ENCODE measurements at regions not wholly inside any gene's neighbourhood (a gene's known extent, or its start where the extent isn't known, plus 50 kb on each side); places are given as distances from the start of the nearest gene placed in this dataset.

GRCh38 chr16:73629011-73629410 lies 581.1 kb upstream of the ZFHX3 start:
- no peaks in the 10 kb centered on the region for H3K27me3 Mint-ChIP-seq (ENCODE audit: low read depth)
- no peak for DNase-seq
- no peak overlapping the region for H3K4me3 Mint-ChIP-seq
- no peaks in the 10 kb centered on the region for H3K36me3 Mint-ChIP-seq (ENCODE audit: low read depth)
- ChIA-PET CTCF (no interaction called here), POLR2A (no interaction called here)
- H3K27ac Mint-ChIP-seq, result no peak overlapping the region
- H3K4me1 Mint-ChIP-seq (ENCODE audit: low read depth), result no peaks in the 10 kb centered on the region
- no peak for ATAC-seq
- no peaks in the 10 kb centered on the region for H3K9me3 Mint-ChIP-seq (ENCODE audit: insufficient read depth)

- H3K27me3 Mint-ChIP-seq (ENCODE audit: low read depth), result no peaks in the 10 kb centered on the region
These were observed 569.8 kb upstream of the ZFHX3 start for GRCh38 chr16:73617738-73618137.

GRCh38 chr16:73616770-73617169 lies 568.8 kb upstream of the ZFHX3 start:
- DNase-seq (no peak), ATAC-seq (no peak)
- CTCF ChIA-PET, result no interaction called here
- Mint-ChIP-seq H3K27ac (no peak overlapping the region), H3K4me1 (ENCODE audit: low read depth) (no peaks in the 10 kb centered on the region), H3K4me3 (no peak overlapping the region), H3K36me3 (ENCODE audit: low read depth) (no peaks in the 10 kb centered on the region), H3K9me3 (ENCODE audit: insufficient read depth) (no peaks in the 10 kb centered on the region), H3K27me3 (ENCODE audit: low read depth) (no peaks in the 10 kb centered on the region)
- POLR2A ChIA-PET, result no interaction called here

More at GRCh38 chr16:73617738-73618137, 569.8 kb upstream of the ZFHX3 start:
- POLR2A ChIA-PET, result no interaction called here
- no peak overlapping the region for H3K27ac Mint-ChIP-seq
- H3K4me3 Mint-ChIP-seq, result no peak overlapping the region
- DNase-seq, result no peak
- no peaks in the 10 kb centered on the region for H3K9me3 Mint-ChIP-seq (ENCODE audit: insufficient read depth)
- ATAC-seq, result no peak
- H3K4me1 Mint-ChIP-seq (ENCODE audit: low read depth), result no peaks in the 10 kb centered on the region
- H3K36me3 Mint-ChIP-seq (ENCODE audit: low read depth), result no peaks in the 10 kb centered on the region
- CTCF ChIA-PET, result no interaction called here

GRCh38 chr16:73616166-73616753 lies 568.3 kb upstream of the ZFHX3 start:
- Mint-ChIP-seq H3K27me3 (ENCODE audit: low read depth) (no peaks in the 10 kb centered on the region), H3K27ac (no peak overlapping the region), H3K4me3 (no peak overlapping the region), H3K4me1 (ENCODE audit: low read depth) (no peaks in the 10 kb centered on the region), H3K9me3 (ENCODE audit: insufficient read depth) (no peaks in the 10 kb centered on the region), H3K36me3 (ENCODE audit: low read depth) (no peaks in the 10 kb centered on the region)
- DNase-seq (no peak), ATAC-seq (no peak)
- CTCF ChIA-PET, result no interaction called here
- POLR2A ChIA-PET, result no interaction called here

GRCh38 chr16:73615071-73615940 lies 567.4 kb upstream of the ZFHX3 start:
- Mint-ChIP-seq H3K27ac (no peak overlapping the region), H3K4me3 (no peak overlapping the region), H3K36me3 (ENCODE audit: low read depth) (no peaks in the 10 kb centered on the region), H3K27me3 (ENCODE audit: low read depth) (no peaks in the 10 kb centered on the region), H3K4me1 (ENCODE audit: low read depth) (no peaks in the 10 kb centered on the region), H3K9me3 (ENCODE audit: insufficient read depth) (no peaks in the 10 kb centered on the region)
- no peak for DNase-seq
- POLR2A ChIA-PET, result interaction anchor here (0.5 kb wide), 1 partner anchor 1083 kb away, joined by 3 read pairs; no protein-coding TSS in a partner anchor
- no peak for ATAC-seq
- CTCF ChIA-PET, result no interaction called here

DNA sequence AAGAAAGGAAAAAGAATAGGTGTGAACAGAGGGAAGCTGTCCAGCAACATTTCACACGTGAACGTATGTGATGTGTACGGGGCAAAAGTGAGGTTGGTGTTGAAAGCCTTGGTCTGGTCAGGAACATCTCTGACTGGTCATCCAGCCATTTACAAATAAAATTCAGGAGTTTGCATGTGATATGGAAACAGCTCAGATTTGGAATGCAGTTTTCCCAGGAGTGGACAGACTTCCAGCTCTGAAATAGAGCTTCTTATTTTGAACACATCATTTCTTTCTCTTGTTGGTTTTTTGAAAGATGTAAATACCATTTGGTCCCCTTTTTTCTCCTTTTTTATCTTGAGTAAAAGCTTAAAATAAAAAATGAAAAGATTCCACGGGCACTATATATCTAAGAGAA lies 566.2 kb upstream of the ZFHX3 start:
- no peak overlapping the region for H3K4me3 Mint-ChIP-seq
- H3K27me3 Mint-ChIP-seq (ENCODE audit: low read depth), result no peaks in the 10 kb centered on the region
- H3K9me3 Mint-ChIP-seq (ENCODE audit: insufficient read depth), result no peaks in the 10 kb centered on the region
- POLR2A ChIA-PET, result no interaction called here
- DNase-seq (no peak), ATAC-seq (no peak)
- H3K4me1 Mint-ChIP-seq (ENCODE audit: low read depth), result no peaks in the 10 kb centered on the region
- no peak overlapping the region for H3K27ac Mint-ChIP-seq
- H3K36me3 Mint-ChIP-seq (ENCODE audit: low read depth), result no peaks in the 10 kb centered on the region
- CTCF ChIA-PET, result no interaction called here

GRCh38 chr16:73610605-73611156 lies 562.8 kb upstream of the ZFHX3 start:
- H3K27me3 Mint-ChIP-seq (ENCODE audit: low read depth), result no peaks in the 10 kb centered on the region
- CTCF ChIA-PET, result no interaction called here
- no peaks in the 10 kb centered on the region for H3K4me1 Mint-ChIP-seq (ENCODE audit: low read depth)
- no peaks in the 10 kb centered on the region for H3K36me3 Mint-ChIP-seq (ENCODE audit: low read depth)
- no peaks in the 10 kb centered on the region for H3K9me3 Mint-ChIP-seq (ENCODE audit: insufficient read depth)
- no peak overlapping the region for H3K27ac Mint-ChIP-seq
- DNase-seq (no peak), ATAC-seq (no peak)
- POLR2A ChIA-PET, result no interaction called here
- H3K4me3 Mint-ChIP-seq, result no peak overlapping the region

DNA sequence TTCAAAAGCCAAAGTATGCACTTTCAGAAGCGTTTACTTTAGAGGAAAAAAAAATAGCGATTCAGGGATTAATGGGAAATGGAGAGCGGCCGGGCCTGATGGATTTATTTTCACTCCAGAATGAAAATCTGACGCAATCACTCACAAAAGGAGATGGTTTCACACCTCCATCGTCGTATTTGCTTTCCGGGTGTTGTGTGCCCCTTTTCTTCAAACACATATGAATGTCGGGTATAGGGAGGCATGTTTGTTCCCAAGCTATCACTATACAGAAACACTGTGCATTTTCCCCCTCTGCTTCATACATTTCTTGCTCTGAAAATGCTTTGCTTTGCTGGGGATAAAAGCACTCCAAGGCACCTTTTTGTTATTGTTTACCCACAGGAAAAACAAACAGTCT lies 562.2 kb upstream of the ZFHX3 start:
- POLR2A ChIA-PET, result no interaction called here
- Mint-ChIP-seq H3K4me3 (no peak overlapping the region), H3K27me3 (ENCODE audit: low read depth) (no peaks in the 10 kb centered on the region), H3K9me3 (ENCODE audit: insufficient read depth) (no peaks in the 10 kb centered on the region), H3K27ac (no peak overlapping the region), H3K4me1 (ENCODE audit: low read depth) (no peaks in the 10 kb centered on the region), H3K36me3 (ENCODE audit: low read depth) (no peaks in the 10 kb centered on the region)
- CTCF ChIA-PET, result no interaction called here
- ATAC-seq (no peak), DNase-seq (no peak)

GRCh38 chr16:73608911-73609310 lies 561.0 kb upstream of the ZFHX3 start:
- no peak overlapping the region for H3K4me3 Mint-ChIP-seq
- no peak overlapping the region for H3K27ac Mint-ChIP-seq
- no peaks in the 10 kb centered on the region for H3K36me3 Mint-ChIP-seq (ENCODE audit: low read depth)
- H3K9me3 Mint-ChIP-seq (ENCODE audit: insufficient read depth), result no peaks in the 10 kb centered on the region
- no peaks in the 10 kb centered on the region for H3K4me1 Mint-ChIP-seq (ENCODE audit: low read depth)
- CTCF ChIA-PET, result no interaction called here
- no peak for DNase-seq
- ATAC-seq, result no peak
- H3K27me3 Mint-ChIP-seq (ENCODE audit: low read depth), result no peaks in the 10 kb centered on the region
- POLR2A ChIA-PET, result no interaction called here

DNA sequence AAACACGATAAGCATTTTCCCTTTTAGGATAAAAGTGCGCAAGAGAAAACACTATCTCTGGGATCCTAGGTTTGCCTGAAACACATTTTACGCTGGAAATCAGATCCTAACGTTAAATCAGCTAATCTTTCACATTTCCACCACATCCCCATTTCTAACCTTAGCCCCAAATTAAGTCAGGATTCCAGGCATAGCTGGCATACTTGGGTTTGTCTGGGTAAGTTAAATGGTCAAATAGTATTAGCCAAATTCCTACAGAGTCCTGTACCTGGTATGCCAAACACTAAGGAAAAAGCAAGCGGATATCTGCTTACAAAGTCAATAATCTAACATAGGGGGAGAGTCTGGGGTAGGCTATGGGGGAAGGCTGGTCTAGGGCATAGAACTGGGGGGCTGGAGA lies 557.4 kb upstream of the ZFHX3 start:
- POLR2A ChIA-PET, result no interaction called here
- Mint-ChIP-seq H3K4me1 (ENCODE audit: low read depth) (no peaks in the 10 kb centered on the region), H3K27ac (no peak overlapping the region), H3K9me3 (ENCODE audit: insufficient read depth) (no peaks in the 10 kb centered on the region), H3K27me3 (ENCODE audit: low read depth) (no peaks in the 10 kb centered on the region), H3K36me3 (ENCODE audit: low read depth) (no peaks in the 10 kb centered on the region), H3K4me3 (no peak overlapping the region)
- ATAC-seq, result no peak
- CTCF ChIA-PET, result no interaction called here
- DNase-seq, result no peak

GRCh38 chr16:73601911-73602310 lies 554.0 kb upstream of the ZFHX3 start:
- DNase-seq (no peak), ATAC-seq (no peak)
- ChIA-PET POLR2A (no interaction called here), CTCF (no interaction called here)
- Mint-ChIP-seq H3K4me1 (ENCODE audit: low read depth) (no peaks in the 10 kb centered on the region), H3K4me3 (no peak overlapping the region), H3K27me3 (ENCODE audit: low read depth) (no peaks in the 10 kb centered on the region), H3K27ac (no peak overlapping the region), H3K36me3 (ENCODE audit: low read depth) (no peaks in the 10 kb centered on the region), H3K9me3 (ENCODE audit: insufficient read depth) (no peaks in the 10 kb centered on the region)

DNA sequence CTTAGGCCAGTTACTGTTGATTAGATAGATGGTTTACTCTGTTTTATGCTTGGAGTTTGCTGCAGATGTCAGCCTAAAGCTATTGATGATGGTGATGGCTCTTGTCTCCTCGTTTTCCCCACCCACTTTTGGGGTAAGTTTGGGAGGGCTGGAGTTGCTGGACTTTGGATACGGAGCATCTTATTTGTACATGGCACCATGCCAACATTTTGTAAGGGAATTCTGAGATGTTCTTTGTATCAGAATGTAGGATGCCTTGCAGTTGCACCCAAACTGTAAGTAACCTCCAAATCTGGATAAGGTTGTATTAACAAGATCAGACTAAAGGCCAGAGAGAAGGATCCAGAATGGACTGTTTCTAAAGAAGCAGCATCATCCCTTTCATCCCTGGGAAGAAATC lies 551.9 kb upstream of the ZFHX3 start:
- POLR2A ChIA-PET, result no interaction called here
- CTCF ChIA-PET, result no interaction called here
- ATAC-seq, result no peak
- DNase-seq, result no peak
- H3K4me3 Mint-ChIP-seq, result no peak overlapping the region
- H3K4me1 Mint-ChIP-seq (ENCODE audit: low read depth), result no peaks in the 10 kb centered on the region
- no peaks in the 10 kb centered on the region for H3K36me3 Mint-ChIP-seq (ENCODE audit: low read depth)
- H3K27ac Mint-ChIP-seq, result no peak overlapping the region
- no peaks in the 10 kb centered on the region for H3K27me3 Mint-ChIP-seq (ENCODE audit: low read depth)
- no peaks in the 10 kb centered on the region for H3K9me3 Mint-ChIP-seq (ENCODE audit: insufficient read depth)
